ENCODE measurements at regions not wholly inside any gene's neighbourhood (a gene's known extent, or its start where the extent isn't known, plus 50 kb on each side); places are given as distances from the start of the nearest gene placed in this dataset.

DNA sequence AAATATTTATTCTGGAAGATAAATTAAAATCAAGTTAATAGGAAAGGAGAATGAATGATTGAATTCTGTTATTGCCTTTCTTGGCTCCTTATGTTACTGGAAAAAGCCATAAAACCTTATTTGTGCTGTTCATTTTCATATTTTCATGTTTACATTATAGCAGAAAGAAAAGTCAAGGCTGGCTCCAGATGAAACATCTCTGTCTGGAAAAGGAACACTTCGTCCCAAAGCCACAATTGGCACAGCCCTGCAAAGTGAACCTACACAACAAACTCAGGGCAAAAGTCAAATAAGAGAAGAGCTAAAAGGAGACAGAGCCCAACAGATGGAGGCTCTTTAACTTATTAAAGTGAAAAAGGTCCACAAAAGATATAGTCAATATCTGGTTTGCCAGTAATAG is 73.4 kb downstream of the GTPBP8 start:
- TF ChIP-seq, protein P1, sequence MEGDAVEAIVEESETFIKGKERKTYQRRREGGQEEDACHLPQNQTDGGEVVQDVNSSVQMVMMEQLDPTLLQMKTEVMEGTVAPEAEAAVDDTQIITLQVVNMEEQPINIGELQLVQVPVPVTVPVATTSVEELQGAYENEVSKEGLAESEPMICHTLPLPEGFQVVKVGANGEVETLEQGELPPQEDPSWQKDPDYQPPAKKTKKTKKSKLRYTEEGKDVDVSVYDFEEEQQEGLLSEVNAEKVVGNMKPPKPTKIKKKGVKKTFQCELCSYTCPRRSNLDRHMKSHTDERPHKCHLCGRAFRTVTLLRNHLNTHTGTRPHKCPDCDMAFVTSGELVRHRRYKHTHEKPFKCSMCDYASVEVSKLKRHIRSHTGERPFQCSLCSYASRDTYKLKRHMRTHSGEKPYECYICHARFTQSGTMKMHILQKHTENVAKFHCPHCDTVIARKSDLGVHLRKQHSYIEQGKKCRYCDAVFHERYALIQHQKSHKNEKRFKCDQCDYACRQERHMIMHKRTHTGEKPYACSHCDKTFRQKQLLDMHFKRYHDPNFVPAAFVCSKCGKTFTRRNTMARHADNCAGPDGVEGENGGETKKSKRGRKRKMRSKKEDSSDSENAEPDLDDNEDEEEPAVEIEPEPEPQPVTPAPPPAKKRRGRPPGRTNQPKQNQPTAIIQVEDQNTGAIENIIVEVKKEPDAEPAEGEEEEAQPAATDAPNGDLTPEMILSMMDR (conservative IDR thresholded peaks at IDR 0.05; ENCODE audit: low read length), result no peak
- no peak for TF ChIP-seq EZH2phosphoT487 (IDR thresholded peaks at IDR 0.05; ENCODE audit: borderline replicate concordance, low read depth, low read length)
